ENCODE measurements at regions not wholly inside any gene's neighbourhood (a gene's known extent, or its start where the extent isn't known, plus 50 kb on each side); places are given as distances from the start of the nearest gene placed in this dataset.

DNA sequence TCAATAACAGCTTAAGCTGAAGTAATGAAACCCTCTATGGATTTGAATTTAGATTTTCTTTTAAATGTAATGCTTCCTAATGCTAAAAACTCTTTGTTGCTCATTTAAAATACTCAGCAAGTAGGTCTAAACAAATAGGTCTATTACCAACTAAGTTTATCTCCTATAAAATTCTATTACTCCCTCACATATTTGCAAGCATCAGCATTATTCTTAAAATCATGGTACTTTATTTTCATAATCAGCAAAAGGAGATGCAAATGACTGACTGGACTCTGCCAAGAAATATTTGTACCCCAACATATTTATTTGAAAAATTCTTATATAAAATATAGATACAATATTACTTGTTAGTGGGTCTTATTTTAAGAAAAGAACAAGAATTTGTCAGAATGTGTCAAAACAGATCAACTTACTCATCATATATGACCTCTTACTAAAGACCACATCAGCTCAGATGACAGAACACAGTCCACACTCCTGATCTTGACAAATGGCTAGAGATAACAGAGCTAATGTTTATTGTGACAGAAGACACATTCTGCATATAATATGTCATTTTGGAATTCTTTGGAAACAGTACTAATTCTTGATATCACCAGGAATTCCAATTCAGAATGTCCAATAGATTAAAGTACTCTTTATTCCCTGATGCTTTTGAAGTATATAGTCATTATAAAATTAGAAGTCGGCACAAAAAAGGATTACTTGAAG lies 704.6 kb upstream of the PCDH9 start:
- no peak overlapping the region for H3K56ac ChIP-seq (replicated peaks; ENCODE audit: insufficient read length, low read depth, low read length)
- H3K23me2 ChIP-seq (ENCODE audit: low read depth, low read length): no peaks in the 10 kb centered on the region; the same call in 1 of the 2 replicates
- no peak overlapping the region for H2BK20ac ChIP-seq (ENCODE audit: low read length)
- FAIRE-seq (no peak), DNase-seq (ENCODE audit: low read depth in 1 of 2, low spot score in 2 of 2) (no peak)
- no peaks in the 10 kb centered on the region for H3K36me3 ChIP-seq (ENCODE audit: control insufficient read depth in 2 of 4, insufficient read depth in 4 of 4, low read length in 3 of 4)
- H4K91ac ChIP-seq (replicated peaks; ENCODE audit: insufficient read length, low read length): no peak overlapping the region
- no peaks in the 10 kb centered on the region for H3K4me1 ChIP-seq (replicated peaks in 1 of 4; ENCODE audit: control insufficient read depth in 3 of 4, insufficient read depth in 4 of 4, low read length in 3 of 4)
- no peak overlapping the region for H3K23ac ChIP-seq (ENCODE audit: insufficient read length)
- no peak overlapping the region for H2AK5ac ChIP-seq (ENCODE audit: low read depth, low read length)
- no peak overlapping the region for H3K4me2 ChIP-seq (ENCODE audit: insufficient read depth in 1 of 2, low read depth in 2 of 2, low read length in 2 of 2)
- H3K4ac ChIP-seq (replicated peaks; ENCODE audit: insufficient read length, low read depth, low read length): no peak overlapping the region
- no peak overlapping the region for H2BK15ac ChIP-seq (ENCODE audit: low read length)
- no peak overlapping the region for H4K5ac ChIP-seq (ENCODE audit: insufficient read length, low read depth, low read length)
- H3K79me2 ChIP-seq (ENCODE audit: control insufficient read depth in 1 of 2, insufficient read depth in 2 of 2, low read length in 2 of 2): no peaks in the 10 kb centered on the region
- no peak overlapping the region for H3K14ac ChIP-seq (ENCODE audit: insufficient read length)
- WGBS, 2 experiments (ENCODE audit: extremely low coverage in 1 of 2, insufficient coverage in 1 of 2, insufficient read length in 1 of 2, insufficient replicate concordance in 2 of 2, low coverage in 1 of 2, low lambda C conversion rate in 2 of 2, missing lambda C conversion rate in 1 of 2): 86% methylated on average over 1 of the region's 1 CpG; no CpG with 5 or more reads in 1 of the 2 experiments
- H3K27me3 ChIP-seq (replicated peaks in 1 of 4; ENCODE audit: control insufficient read depth in 3 of 4, extremely low read depth in 1 of 4, insufficient read depth in 3 of 4, low read length in 3 of 4): no peaks in the 10 kb centered on the region
- H3K27ac ChIP-seq (ENCODE audit: low read depth, low read length): no peak overlapping the region
- H3K9ac ChIP-seq (replicated peaks in 1 of 4; ENCODE audit: extremely low read depth in 1 of 4, low read depth in 3 of 4, low read length in 3 of 4): no peak overlapping the region
- H2BK5ac ChIP-seq (ENCODE audit: low read depth, low read length): no peak overlapping the region
- H2AFZ ChIP-seq (ENCODE audit: low read length): no peak overlapping the region
- H4K20me1 ChIP-seq (replicated peaks in 1 of 2; ENCODE audit: control insufficient read depth in 1 of 2, insufficient read depth in 2 of 2, low read length in 2 of 2): no peaks in the 10 kb centered on the region
- TF ChIP-seq TAF7 (optimal IDR thresholded peaks at IDR 0.05; ENCODE audit: borderline replicate concordance, low read depth, low read length) (no peak), CBX8 (IDR thresholded peaks at IDR 0.05; ENCODE audit: borderline replicate concordance, low read depth, low read length) (no peak), ASH2L (IDR thresholded peaks at IDR 0.05; ENCODE audit: low read length) (no peak), BRCA1 (IDR thresholded peaks at IDR 0.05; ENCODE audit: low read depth, low read length) (no peak), SP1 (IDR thresholded peaks at IDR 0.05; ENCODE audit: low read depth, low read length) (no peak), SIX5 (IDR thresholded peaks at IDR 0.05; ENCODE audit: low read depth, low read length) (no peak), RAD21 (IDR thresholded peaks at IDR 0.05 in 1 of 2, conservative IDR thresholded peaks at IDR 0.05 in 1 of 2; ENCODE audit: low read depth in 2 of 2, low read length in 2 of 2) (no peak), POLR2A (IDR thresholded peaks at IDR 0.05; ENCODE audit: control extremely low read depth in 1 of 2, low read depth in 2 of 2, low read length in 2 of 2) (no peak), KDM4A (IDR thresholded peaks at IDR 0.05; ENCODE audit: low read depth, low read length, severe bottlenecking) (no peak)
- ChIA-PET CTCF (ENCODE audit: partially characterized antibody) (interaction anchor here (0.7 to 1.1 kb wide), 2 partner anchors 17 to 697 kb away, joined by 3 read pairs; no protein-coding TSS in a partner anchor), POLR2A (ENCODE audit: partially characterized antibody) (no interaction called here)
- no peak overlapping the region for H2BK12ac ChIP-seq (ENCODE audit: low read depth, low read length)
- no peak overlapping the region for H3K18ac ChIP-seq (ENCODE audit: extremely low read depth, low read length)
- no peak overlapping the region for H3K4me3 ChIP-seq (ENCODE audit: extremely low read depth in 1 of 4, insufficient read depth in 2 of 4, low read depth in 3 of 4, low read length in 4 of 4)
- H2BK120ac ChIP-seq (replicated peaks; ENCODE audit: low read depth, low read length): no peak overlapping the region
- no peak overlapping the region for H4K8ac ChIP-seq (ENCODE audit: extremely low read depth, insufficient read depth, low read length)
- H3K9me3 ChIP-seq (ENCODE audit: insufficient read depth in 2 of 2, low read depth in 1 of 2, low read length in 1 of 2): no peaks in the 10 kb centered on the region
- H3K79me1 ChIP-seq (ENCODE audit: low read depth, low read length): no peaks in the 10 kb centered on the region

Data from H1 (cell line).